Fibroblast of lung (primary cell): ENCODE measurements at regions not wholly inside any gene's neighbourhood (a gene's known extent, or its start where the extent isn't known, plus 50 kb on each side); places are given as distances from the start of the nearest gene placed in this dataset.

Source experiments
- CTCF ChIP-seq, 2 donors: IDR thresholded peaks in 1 of 2; conservative IDR thresholded peaks in 1 of 2; 1 replicate in 1 of 2; 2 replicates in 1 of 2; pipeline ENCODE4 v1.5.1; 2011 to 2012; ENCODE audit warnings: low read length in 2 of 2, control low read depth in 1 of 2, inconsistent platforms in 1 of 2, low read depth in 1 of 2, mild to moderate bottlenecking in 1 of 2
- EZH2 ChIP-seq: IDR thresholded peaks from 2 replicates; pipeline ENCODE4 v1.5.1; 2012; ENCODE audit warnings: low read length, control low read depth, mild to moderate bottlenecking; ENCODE audit errors: missing control alignments

- TF ChIP-seq CTCF (conservative IDR thresholded peaks at IDR 0.05 in 1 of 2, IDR thresholded peaks at IDR 0.05 in 1 of 2; ENCODE audit: low read depth in 1 of 2, low read length in 2 of 2) = no peak
- TF ChIP-seq EZH2 = no peak
Measured at GRCh38 chr5:116976767-116977166, 402.1 kb upstream of the SEMA6A start.
